Prostate gland (tissue), 2 donors: ENCODE measurements at regions not wholly inside any gene's neighbourhood (a gene's known extent, or its start where the extent isn't known, plus 50 kb on each side); places are given as distances from the start of the nearest gene placed in this dataset.

Experiments
- CTCF ChIP-seq, 4 experiments: fragments of 200-600 bp in 2 of 4; fragments of 450-650 bp in 2 of 4; sonication (generic) in 2 of 4; IDR thresholded peaks; 1 replicate in 3 of 4; 2 replicates in 1 of 4; pipeline ENCODE4 v1.5.1; 2016 to 2019; ENCODE audit warnings: antibody characterized with exemption in 4 of 4, mild to moderate bottlenecking in 2 of 4, moderate library complexity in 2 of 4
- POLR2A ChIP-seq: fragments of 450-650 bp; IDR thresholded peaks from one replicate; pipeline ENCODE4 v1.6.1; 2016; ENCODE audit warnings: antibody characterized with exemption, mild to moderate bottlenecking
- POLR2AphosphoS5 ChIP-seq: sonication (generic); formaldehyde crosslinking; IDR thresholded peaks from one replicate; pipeline ENCODE4 v1.6.1; 2017; ENCODE audit warnings: antibody characterized with exemption

GRCh38 chr12:34344851-34345522 is 322.7 kb downstream of the ALG10 start:
- TF ChIP-seq CTCF (IDR thresholded peaks at IDR 0.05), result no peak
- TF ChIP-seq POLR2AphosphoS5, result no peak
- no peak for TF ChIP-seq POLR2A
